Upper lobe of left lung (tissue), 4 donors: ENCODE measurements at regions not wholly inside any gene's neighbourhood (a gene's known extent, or its start where the extent isn't known, plus 50 kb on each side); places are given as distances from the start of the nearest gene placed in this dataset.

ENCODE experiments used
- CTCF ChIP-seq, 6 experiments: fragments of 450-650 bp in 4 of 6; fragments of 200-600 bp in 2 of 6; sonication (generic) in 2 of 6; IDR thresholded peaks; one replicate each; pipeline ENCODE4 v1.5.1; 2016 to 2019; ENCODE audit warnings: antibody characterized with exemption in 6 of 6
- EP300 ChIP-seq, 4 donors: sonication (generic); formaldehyde crosslinking; IDR thresholded peaks; one replicate each; pipeline ENCODE4 v1.5.1; 2017; ENCODE audit warnings: antibody characterized with exemption in 4 of 4, control low read depth in 2 of 4
- POLR2A ChIP-seq, 4 donors: fragments of 450-650 bp; IDR thresholded peaks; one replicate each; pipeline ENCODE4 v1.5.1; 2016 to 2017; ENCODE audit warnings: antibody characterized with exemption in 4 of 4, mild to moderate bottlenecking in 2 of 4
- POLR2AphosphoS5 ChIP-seq, 2 donors: sonication (generic); formaldehyde crosslinking; IDR thresholded peaks; one replicate each; pipeline ENCODE4 v1.5.1; 2017; ENCODE audit warnings: antibody characterized with exemption in 2 of 2

- no peak for TF ChIP-seq CTCF (IDR thresholded peaks at IDR 0.05)
- TF ChIP-seq POLR2A (IDR thresholded peaks at IDR 0.05) = no peak
- TF ChIP-seq EP300 (IDR thresholded peaks at IDR 0.05) = no peak
- TF ChIP-seq POLR2AphosphoS5 (IDR thresholded peaks at IDR 0.05) = no peak
Observed at GRCh38 chrX:127606590-127606989, 445.6 kb downstream of the ACTRT1 start.
